ENCODE measurements at regions not wholly inside any gene's neighbourhood (a gene's known extent, or its start where the extent isn't known, plus 50 kb on each side); places are given as distances from the start of the nearest gene placed in this dataset.
"Not testable (repeated sequence)": the region's sequence is repeated elsewhere in the genome, so short reads cannot be mapped to it uniquely, and the experiment has no call there.

DNA sequence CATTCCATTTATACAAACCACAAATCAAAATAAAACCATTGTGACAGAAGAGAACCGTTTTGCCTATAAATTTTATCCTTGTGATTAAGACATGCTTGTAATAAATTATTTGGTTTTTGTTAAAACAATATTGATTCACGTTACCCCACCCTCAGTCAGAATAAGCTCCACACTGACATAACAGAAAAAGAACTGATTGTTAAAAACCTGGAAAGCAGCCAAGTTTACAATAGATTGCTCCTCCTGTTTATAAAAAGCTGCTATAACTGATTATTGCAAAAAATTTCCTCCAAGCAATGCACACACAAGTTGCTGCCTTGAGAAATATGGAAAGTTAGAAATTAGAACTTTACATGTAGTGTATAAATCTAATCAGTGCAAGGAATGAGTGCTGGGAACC lies 263.5 kb downstream of the SETD4 start:
- ATAC-seq: no peak
- TF ChIP-seq OSR1 (CRISPR knock-in tag; IDR thresholded peaks at IDR 0.05): no peak
- TF ChIP-seq TOX (CRISPR knock-in tag; IDR thresholded peaks at IDR 0.05; ENCODE audit: borderline replicate concordance): no peak
- no peak for TF ChIP-seq PPARA (CRISPR knock-in tag; IDR thresholded peaks at IDR 0.05; ENCODE audit: borderline replicate concordance)
- no peak for TF ChIP-seq ISL1 (CRISPR knock-in tag; IDR thresholded peaks at IDR 0.05)
- TF ChIP-seq ZFP3 (CRISPR knock-in tag; IDR thresholded peaks at IDR 0.05): no peak
- TF ChIP-seq RARB (CRISPR knock-in tag; IDR thresholded peaks at IDR 0.05): no peak
- TF ChIP-seq BACH2 (CRISPR knock-in tag; IDR thresholded peaks at IDR 0.05; ENCODE audit: borderline replicate concordance): no peak
- TF ChIP-seq, protein P1, sequence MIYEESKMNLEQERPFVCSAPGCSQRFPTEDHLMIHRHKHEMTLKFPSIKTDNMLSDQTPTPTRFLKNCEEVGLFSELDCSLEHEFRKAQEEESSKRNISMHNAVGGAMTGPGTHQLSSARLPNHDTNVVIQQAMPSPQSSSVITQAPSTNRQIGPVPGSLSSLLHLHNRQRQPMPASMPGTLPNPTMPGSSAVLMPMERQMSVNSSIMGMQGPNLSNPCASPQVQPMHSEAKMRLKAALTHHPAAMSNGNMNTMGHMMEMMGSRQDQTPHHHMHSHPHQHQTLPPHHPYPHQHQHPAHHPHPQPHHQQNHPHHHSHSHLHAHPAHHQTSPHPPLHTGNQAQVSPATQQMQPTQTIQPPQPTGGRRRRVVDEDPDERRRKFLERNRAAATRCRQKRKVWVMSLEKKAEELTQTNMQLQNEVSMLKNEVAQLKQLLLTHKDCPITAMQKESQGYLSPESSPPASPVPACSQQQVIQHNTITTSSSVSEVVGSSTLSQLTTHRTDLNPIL (CRISPR knock-in tag; IDR thresholded peaks at IDR 0.05; ENCODE audit: low read depth): no peak
- TF ChIP-seq ARNTL (CRISPR knock-in tag; IDR thresholded peaks at IDR 0.05; ENCODE audit: borderline replicate concordance, low read depth): no peak
- TF ChIP-seq CSDC2 (CRISPR knock-in tag; IDR thresholded peaks at IDR 0.05): no peak
- no peak for TF ChIP-seq ZFP30 (CRISPR knock-in tag; IDR thresholded peaks at IDR 0.05)
- no peak for TF ChIP-seq SNAI2 (CRISPR knock-in tag; IDR thresholded peaks at IDR 0.05)
- TF ChIP-seq ZNF70 (CRISPR knock-in tag; IDR thresholded peaks at IDR 0.05): no peak
- TF ChIP-seq, protein P2, sequence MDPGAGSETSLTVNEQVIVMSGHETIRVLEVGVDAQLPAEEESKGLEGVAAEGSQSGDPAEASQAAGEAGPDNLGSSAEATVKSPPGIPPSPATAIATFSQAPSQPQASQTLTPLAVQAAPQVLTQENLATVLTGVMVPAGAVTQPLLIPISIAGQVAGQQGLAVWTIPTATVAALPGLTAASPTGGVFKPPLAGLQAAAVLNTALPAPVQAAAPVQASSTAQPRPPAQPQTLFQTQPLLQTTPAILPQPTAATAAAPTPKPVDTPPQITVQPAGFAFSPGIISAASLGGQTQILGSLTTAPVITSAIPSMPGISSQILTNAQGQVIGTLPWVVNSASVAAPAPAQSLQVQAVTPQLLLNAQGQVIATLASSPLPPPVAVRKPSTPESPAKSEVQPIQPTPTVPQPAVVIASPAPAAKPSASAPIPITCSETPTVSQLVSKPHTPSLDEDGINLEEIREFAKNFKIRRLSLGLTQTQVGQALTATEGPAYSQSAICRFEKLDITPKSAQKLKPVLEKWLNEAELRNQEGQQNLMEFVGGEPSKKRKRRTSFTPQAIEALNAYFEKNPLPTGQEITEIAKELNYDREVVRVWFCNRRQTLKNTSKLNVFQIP (CRISPR knock-in tag; IDR thresholded peaks at IDR 0.05; ENCODE audit: borderline replicate concordance, low read depth): no peak

DNA sequence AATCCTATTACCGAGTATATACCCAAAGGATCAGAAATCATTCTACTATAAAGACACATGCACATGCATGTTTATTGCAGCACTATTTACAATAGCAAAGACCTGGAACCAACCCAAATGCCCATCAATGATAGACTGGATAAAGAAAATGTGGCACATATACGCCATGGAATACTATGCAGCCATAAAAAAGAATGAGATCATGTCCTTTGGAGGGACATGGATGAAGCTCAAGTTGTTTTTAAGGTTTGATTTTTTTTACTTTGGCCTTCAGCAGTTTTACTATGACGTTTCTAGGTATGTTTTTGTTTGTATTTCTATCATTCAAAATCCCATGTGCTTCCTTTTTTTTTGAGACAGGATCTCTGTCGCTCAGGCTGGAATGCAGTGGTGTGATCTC lies 265.8 kb downstream of the SETD4 start:
- ATAC-seq: not testable (repeated sequence)

DNA sequence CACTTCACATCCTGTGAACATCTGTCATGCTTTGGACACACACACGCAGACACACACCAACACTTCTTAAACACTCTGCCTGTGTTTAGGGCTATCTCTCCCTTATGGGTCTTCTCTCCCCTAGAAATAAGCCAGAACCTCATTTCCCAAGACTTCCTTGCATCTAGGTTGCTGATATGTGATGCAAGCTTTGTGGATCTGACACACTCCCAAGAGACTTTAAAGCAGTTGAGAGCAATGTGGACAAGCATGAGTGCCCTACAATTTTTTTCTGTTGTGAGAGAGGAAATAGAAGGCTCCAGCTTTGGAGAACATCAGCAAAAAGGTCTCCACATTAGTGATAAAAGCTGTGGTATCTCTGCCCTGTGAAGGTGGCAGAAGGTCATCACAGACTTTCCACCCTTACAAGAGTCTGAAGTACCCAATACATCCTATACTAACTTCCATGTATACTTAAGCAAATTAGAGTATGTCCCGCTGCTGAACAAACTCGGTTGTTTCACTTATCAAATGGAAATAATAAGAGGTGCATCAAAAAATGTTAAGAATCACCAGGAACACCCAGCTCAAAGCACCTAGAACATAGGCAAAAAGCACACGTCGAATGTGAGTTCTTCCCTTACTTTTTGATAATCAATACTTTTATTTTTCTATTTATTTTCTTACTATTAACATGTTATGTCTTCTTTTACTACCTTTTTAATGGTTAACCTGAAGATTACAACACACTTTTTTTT lies 267.6 kb downstream of the SETD4 start:
- no peak for ATAC-seq
- TF ChIP-seq ARNTL (CRISPR knock-in tag; IDR thresholded peaks at IDR 0.05; ENCODE audit: borderline replicate concordance, low read depth) (no peak), CSDC2 (CRISPR knock-in tag; IDR thresholded peaks at IDR 0.05) (no peak), ZNF8 (CRISPR knock-in tag; IDR thresholded peaks at IDR 0.05) (no peak), ZC3H10 (CRISPR knock-in tag; IDR thresholded peaks at IDR 0.05) (no peak), RARB (CRISPR knock-in tag; IDR thresholded peaks at IDR 0.05) (no peak), BACH2 (CRISPR knock-in tag; IDR thresholded peaks at IDR 0.05; ENCODE audit: borderline replicate concordance) (no peak), SNAI2 (CRISPR knock-in tag; IDR thresholded peaks at IDR 0.05) (no peak), TCF4 (CRISPR knock-in tag; IDR thresholded peaks at IDR 0.05; ENCODE audit: borderline replicate concordance) (no peak)
- TF ChIP-seq, protein P1 (CRISPR knock-in tag; IDR thresholded peaks at IDR 0.05; ENCODE audit: low read depth): no peak

DNA sequence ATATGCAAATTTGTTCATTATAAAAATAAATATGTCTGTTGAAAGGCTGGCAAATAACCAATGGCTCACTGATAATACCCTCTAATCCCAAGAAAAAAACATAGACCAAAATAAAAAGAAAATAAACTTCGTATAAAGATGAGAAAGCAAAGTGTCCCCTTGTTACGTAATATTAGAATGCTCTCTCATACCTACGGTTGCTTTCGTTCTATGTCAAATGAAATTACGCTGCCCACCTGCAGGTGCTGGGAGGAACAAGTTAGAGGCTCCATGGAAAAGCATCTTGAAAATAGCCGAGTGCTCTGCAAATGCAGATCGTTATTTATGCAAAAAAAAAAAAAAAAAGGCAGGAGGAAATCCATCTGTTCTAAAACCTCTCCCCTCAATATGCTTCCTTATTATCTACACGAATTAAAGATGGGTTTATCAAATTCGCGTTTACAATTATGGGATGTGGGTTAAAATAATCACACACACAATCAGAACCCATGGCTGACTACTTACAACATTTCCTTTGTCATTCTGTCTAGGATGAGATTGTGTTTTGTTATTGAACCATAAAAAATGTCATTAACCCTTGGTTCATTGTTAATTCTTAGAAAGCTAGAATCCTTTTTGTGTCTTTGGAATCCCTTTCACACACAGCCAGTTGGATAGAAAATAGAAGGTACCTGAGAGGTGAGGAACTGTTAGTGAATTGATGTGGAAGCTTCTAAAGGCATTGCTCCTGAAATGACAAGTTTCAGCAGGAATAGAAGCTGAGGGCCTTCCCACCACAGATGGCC lies 268.6 kb downstream of the SETD4 start:
- ATAC-seq: no peak
- TF ChIP-seq, protein P3, sequence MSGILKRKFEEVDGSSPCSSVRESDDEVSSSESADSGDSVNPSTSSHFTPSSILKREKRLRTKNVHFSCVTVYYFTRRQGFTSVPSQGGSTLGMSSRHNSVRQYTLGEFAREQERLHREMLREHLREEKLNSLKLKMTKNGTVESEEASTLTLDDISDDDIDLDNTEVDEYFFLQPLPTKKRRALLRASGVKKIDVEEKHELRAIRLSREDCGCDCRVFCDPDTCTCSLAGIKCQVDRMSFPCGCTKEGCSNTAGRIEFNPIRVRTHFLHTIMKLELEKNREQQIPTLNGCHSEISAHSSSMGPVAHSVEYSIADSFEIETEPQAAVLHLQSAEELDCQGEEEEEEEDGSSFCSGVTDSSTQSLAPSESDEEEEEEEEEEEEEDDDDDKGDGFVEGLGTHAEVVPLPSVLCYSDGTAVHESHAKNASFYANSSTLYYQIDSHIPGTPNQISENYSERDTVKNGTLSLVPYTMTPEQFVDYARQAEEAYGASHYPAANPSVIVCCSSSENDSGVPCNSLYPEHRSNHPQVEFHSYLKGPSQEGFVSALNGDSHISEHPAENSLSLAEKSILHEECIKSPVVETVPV (CRISPR knock-in tag; IDR thresholded peaks at IDR 0.05): no peak
- TF ChIP-seq, protein P2 (CRISPR knock-in tag; IDR thresholded peaks at IDR 0.05; ENCODE audit: borderline replicate concordance, low read depth): no peak

Measured in SK-N-SH treated with all-trans-retinoic acid at 6 μM for 48 hours (cell line).